ENCODE measurements at regions not wholly inside any gene's neighbourhood (a gene's known extent, or its start where the extent isn't known, plus 50 kb on each side); places are given as distances from the start of the nearest gene placed in this dataset.

DNA sequence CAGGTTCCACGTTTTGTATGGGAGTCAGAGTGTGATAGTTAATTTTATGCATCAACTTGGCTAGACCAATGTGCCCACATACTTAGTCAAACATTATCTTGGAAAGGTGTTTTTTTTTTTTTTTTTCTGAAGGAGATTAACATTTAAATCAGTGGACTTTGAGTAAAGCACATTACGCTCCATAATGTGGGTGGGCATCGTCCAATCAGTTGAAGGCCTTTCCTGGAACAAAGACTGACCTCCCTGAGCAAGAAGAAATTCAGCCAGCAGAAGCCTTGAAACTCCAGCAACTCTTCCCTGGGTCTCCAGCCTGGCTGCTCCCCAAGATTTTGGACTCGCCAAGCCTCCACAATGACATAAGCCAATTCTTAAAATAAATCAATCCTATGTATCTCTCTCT, 711.4 kb downstream of the MTRR start:
- FAIRE-seq: no peak

DNA sequence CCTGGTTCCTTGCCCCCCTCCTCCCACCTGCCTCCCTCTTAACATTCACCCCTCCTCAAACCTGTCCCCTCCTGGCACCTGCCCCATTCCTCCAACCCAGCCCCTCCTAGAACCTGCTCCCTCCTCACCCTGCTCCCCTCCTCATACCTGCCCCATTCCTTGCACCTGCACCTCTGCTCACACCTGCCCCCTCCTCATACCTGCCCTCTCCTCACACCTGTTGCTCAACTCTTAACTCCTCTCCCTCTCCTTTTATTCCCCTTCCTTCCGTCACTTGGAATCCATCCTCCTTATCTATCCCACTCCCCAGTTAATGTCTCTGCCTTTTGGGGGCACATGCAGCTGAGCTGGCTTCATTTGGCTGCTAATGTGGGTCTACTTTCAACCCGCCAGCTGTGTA, 712.1 kb downstream of the MTRR start:
- no peak for FAIRE-seq

DNA sequence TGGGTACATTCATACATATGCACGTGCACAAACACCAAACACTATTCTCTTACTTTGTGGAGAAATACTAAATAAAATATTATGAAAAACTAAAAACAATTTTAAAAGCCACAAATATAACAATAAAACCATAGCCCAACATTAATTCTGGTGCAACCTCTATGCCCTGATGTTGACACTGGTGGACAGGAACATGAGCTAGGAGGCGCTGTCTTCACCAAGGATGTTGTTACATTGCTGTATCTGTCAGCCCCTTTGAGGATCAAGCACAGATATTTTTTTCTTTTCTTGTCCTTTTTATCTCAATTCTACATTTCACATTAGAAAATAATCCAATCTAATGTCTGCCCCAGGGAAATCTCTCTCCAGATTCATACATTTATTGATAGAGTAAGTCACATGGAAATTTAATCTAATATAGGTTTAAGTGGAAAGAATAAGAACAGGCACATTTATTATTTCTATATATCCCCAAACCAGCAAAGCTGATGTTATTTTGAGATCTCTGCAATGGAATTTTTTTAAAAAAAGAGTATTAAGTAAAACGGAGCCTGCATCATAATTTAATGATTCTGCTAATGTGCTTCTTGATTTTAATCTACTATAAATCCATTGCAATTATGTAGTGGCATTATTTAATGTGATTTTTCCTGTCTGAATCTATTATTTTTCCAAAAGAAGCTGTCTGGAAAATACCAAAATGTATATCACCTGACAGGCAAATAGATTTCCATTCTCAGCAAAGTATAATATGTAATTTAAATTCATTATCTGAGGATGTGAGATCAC, 716.5 kb downstream of the MTRR start:
- FAIRE-seq: no peak

GRCh38 chr5:8590959-8591358, 722.0 kb downstream of the MTRR start:
- FAIRE-seq: no peak

- no peak for FAIRE-seq
Observed at GRCh38 chr5:8598356-8598755, 729.4 kb downstream of the MTRR start.

DNA sequence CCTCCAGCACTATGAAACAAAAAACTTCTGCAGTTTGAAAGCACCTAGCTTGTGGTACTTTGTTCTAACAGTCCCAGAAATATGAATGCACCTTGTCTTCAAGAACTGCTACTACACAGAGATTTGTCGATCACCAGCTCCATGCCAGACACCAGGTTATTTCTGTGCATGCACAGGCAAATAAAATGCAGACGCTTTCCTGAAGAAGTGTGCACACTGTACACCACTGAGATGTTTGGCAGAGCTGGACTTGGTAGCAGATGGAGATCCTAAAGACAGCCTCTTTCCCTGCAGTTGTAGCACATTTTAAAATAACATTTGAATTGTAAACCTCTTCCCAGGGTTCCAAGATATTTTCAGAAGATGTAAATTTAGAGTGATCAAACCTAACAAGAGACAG, 730.0 kb downstream of the MTRR start:
- no peak for FAIRE-seq

GRCh38 chr5:8600843-8601242, 731.9 kb downstream of the MTRR start:
- FAIRE-seq: no peak

DNA sequence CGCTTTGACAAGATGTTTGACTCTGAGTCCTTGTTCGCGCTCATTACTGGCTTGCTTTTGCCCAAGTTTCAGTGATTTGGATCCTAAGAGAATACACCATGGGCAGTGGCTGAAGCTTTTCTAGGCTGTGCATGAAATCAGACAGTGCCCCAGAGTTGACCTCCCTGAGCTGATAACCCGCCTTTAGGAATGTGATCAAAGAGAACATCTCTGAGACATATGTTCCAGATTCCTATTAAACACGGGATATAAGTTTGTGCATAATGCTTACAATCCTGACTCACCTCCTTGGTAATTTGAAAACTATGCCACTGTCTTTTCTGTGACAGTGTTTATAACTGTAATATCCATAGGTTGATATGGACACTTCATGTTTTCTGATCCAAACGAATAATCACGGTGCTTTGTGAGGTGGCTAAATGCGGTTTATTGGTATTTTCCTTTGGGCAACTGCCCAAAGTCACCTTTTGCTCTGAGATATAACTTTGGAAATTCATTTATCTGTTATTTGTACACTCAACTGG, 732.9 kb downstream of the MTRR start:
- FAIRE-seq: no peak

GRCh38 chr5:8606231-8606630, 737.3 kb downstream of the MTRR start:
- no peak for FAIRE-seq

GRCh38 chr5:8611067-8611466, 742.1 kb downstream of the MTRR start:
- no peak for FAIRE-seq

DNA sequence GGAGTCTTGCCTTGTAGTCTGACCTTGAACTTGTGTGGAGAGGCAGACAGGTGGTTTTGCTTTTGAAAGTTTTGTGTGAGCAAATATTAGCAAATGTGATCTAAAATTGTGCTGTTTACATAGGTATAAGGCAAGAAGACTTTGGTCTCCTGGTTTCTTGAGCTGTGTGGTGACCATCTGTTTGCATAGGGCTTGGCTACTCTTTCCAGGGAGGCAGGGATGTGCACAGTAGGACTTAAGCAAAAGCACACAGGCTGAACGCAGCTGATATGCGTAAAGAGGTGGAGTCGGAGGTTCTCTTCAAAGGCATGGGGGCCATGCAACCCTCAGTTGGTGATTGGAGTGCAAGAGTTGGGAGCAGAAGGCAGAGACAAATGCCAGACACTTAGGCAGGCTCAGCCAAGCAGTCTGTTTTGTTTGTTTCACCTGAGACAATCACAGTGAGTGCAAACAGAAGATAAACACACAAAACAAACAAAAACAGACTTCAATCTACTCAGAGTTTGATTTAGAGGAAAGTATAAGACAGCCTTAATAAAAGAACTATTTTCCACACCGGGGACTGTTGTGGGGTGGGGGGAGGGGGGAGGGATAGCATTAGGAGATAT, 744.2 kb downstream of the MTRR start:
- FAIRE-seq: no peak

DNA sequence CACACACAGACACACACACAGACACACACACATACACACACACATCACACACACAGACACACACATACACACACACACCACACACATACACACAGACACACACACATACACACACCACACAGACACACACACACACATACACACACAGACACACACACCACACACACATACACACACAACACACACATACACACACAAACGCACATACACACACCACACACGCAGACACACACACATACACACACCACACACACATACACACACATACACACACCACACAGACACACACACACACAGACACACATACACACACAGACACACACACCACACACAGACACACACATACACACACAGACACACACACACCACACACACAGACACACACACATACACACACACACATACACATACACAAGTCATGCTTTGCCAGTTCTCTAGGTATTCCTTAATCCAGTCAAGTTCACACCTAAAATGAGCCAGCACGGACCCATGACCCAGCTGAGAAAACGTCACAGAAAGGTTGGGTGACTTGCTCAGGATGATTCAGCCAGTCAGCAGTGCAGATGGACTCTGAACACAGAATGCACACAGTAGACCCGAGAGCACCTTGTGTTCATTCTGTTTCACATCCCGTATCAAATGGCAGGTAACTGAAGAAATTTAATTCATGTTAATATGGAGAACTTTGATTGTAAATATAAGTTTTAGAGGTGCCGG, 746.4 kb downstream of the MTRR start:
- FAIRE-seq: no peak

GRCh38 chr5:8628521-8628920, 759.6 kb downstream of the MTRR start:
- FAIRE-seq: no peak

- FAIRE-seq: no peak
Observed at GRCh38 chr5:8633259-8633658, 764.3 kb downstream of the MTRR start.

- no peak for FAIRE-seq
Observed at GRCh38 chr5:8633696-8634095, 764.7 kb downstream of the MTRR start.

- FAIRE-seq: no peak
Observed at GRCh38 chr5:8634219-8634618, 765.3 kb downstream of the MTRR start.

DNA sequence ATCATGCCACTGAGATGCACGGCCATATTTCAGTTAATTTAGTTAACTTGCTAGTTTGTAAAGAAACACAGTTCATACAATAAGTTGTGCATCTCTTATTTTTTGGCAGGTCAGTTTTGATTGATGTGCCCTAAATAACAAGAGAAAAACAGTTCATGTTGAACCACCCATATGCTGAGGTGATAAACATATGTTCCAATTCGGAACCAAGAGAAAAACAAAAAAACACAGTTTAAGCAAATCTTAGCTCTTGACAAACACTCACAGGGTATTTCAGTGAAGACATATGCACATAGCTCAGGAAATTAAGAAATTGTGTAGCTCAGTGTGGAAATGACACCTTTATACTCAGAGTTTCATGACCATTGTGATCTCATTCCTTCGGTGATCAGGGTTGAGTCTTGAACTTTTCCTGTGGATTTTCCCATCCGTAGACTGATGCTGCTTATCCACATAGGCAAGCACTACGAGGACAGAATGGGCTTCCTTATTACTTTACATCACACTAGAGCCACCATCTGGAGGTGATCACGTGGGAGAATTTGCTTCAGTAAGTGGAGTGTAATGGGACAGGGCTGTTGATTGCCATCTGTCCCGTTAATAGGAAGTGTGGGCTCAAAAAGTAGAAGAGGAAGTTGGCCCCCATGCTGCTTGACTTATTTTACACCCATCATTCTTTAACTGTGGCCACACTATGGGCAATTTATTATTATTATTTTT, 773.0 kb downstream of the MTRR start:
- no peak for FAIRE-seq

- FAIRE-seq: no peak
Observed at GRCh38 chr5:8644377-8644776, 775.4 kb downstream of the MTRR start.

- FAIRE-seq: no peak
Observed at GRCh38 chr5:8647111-8647510, 778.2 kb downstream of the MTRR start.

DNA sequence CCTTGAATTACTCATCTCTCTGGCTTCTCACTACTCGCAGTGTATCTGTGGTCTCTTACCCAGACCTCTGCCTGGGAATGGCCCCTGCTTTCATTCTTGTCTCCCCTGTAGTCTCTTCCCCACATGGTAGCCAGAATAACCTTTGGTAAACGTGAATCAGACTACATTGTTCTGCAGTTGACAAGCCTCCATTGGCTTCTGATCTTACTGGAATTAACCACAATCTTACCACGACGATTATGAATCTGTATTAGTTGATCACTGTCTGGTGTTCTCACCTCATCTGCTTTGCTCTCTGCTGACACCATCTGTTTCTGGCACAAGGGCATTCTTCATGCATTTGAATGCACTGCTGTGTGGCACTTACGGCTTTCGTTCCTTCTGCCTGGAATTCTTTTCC, 781.2 kb downstream of the MTRR start:
- no peak for FAIRE-seq

DNA sequence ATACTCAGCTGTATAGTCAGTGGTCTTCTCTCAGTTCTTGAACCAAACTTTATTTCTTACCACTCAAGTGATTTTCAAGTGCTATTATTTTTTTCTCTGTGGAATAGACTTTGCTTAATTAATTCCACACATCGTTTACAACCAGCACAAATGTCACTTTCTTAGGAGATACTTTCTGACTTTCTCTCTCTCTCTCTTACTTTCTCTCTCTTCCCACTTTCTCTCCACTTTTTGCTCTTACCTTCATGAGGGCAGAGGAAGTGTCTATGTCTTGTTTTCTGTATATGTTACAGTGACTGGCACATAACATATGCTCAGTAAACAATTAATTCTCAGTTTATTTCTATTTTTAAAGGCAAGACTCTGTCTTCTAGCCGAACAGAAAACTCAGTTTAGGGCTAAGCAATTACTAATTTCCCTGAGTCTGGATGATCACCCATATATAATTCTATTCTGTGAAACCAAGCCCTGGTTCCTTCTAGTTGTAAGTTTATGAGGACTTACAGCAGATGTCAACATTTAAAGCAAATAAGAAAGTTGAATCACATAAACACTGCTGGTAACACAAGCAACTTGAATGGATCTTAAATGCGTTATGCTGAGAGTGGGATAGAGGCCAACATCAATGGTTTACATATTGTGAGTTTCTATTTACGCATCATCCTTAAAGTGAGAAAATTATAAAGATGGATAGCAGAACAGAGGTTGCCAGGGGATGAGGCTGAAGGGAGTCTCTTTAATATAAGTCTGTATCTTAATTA, 791.4 kb downstream of the MTRR start:
- FAIRE-seq: no peak

DNA sequence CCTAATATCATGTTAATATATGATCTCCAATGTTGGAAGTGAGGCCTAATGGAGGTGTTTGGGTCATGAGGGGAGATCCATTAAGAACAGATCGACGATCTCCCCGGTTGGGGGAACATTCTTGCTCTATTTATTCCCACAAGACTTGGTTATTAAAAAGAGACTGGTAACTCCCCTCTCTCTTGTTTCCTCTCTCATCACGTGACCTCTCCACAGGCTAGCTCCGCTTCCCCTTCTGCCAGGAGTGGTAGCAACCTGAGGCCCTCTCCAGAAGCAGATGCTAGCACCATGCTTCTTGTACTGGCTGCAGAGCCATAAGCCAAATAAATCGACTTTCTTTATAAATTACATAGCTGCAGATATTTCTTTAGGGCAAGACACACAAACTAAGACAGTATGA, 794.4 kb downstream of the MTRR start:
- no peak for FAIRE-seq

All from colon (tissue), 2 donors.